ENCODE measurements at regions not wholly inside any gene's neighbourhood (a gene's known extent, or its start where the extent isn't known, plus 50 kb on each side); places are given as distances from the start of the nearest gene placed in this dataset.

GRCh38 chr1:90190523-90190922 lies 195.6 kb downstream of the ZNF326 start:
- no peak for DNase-seq

- DNase-seq, result no peak
Observed at GRCh38 chr1:90189889-90190288, 195.0 kb downstream of the ZNF326 start.

GRCh38 chr1:90187323-90187585 lies 192.3 kb downstream of the ZNF326 start:
- no peak for DNase-seq

- DNase-seq, result no peak
Observed at GRCh38 chr1:90186506-90187322, 191.8 kb downstream of the ZNF326 start.

- no peak for DNase-seq
Observed at GRCh38 chr1:90176530-90176929, 181.6 kb downstream of the ZNF326 start.

GRCh38 chr1:90175490-90176167 lies 180.7 kb downstream of the ZNF326 start:
- no peak for DNase-seq

- DNase-seq, result no peak
Observed at GRCh38 chr1:90174246-90174645, 179.3 kb downstream of the ZNF326 start.

- no peak for DNase-seq
Observed at GRCh38 chr1:90162216-90162615, 167.3 kb downstream of the ZNF326 start.

GRCh38 chr1:90161625-90162024 lies 166.7 kb downstream of the ZNF326 start:
- no peak for DNase-seq

GRCh38 chr1:90155721-90156487 lies 161.0 kb downstream of the ZNF326 start:
- no peak for DNase-seq

- no peak for DNase-seq
Observed at GRCh38 chr1:90154711-90155110, 159.8 kb downstream of the ZNF326 start.

- no peak for DNase-seq
Observed at GRCh38 chr1:90149101-90149500, 154.2 kb downstream of the ZNF326 start.

GRCh38 chr1:90147093-90147492 lies 152.2 kb downstream of the ZNF326 start:
- DNase-seq, result no peak

- no peak for DNase-seq
Observed at GRCh38 chr1:90144820-90145219, 149.9 kb downstream of the ZNF326 start.

- DNase-seq, result no peak
Observed at GRCh38 chr1:90143591-90143990, 148.7 kb downstream of the ZNF326 start.

GRCh38 chr1:90142697-90143096 lies 147.8 kb downstream of the ZNF326 start:
- DNase-seq, result no peak

GRCh38 chr1:90139837-90140236 lies 144.9 kb downstream of the ZNF326 start:
- no peak for DNase-seq

GRCh38 chr1:90135286-90135685 lies 140.4 kb downstream of the ZNF326 start:
- DNase-seq, result no peak

GRCh38 chr1:90134175-90134955 lies 139.5 kb downstream of the ZNF326 start:
- DNase-seq, result no peak

- DNase-seq, result peak; percentile 14
Observed at GRCh38 chr1:90133133-90133532, 138.2 kb downstream of the ZNF326 start.

- DNase-seq, result no peak
Observed at GRCh38 chr1:90132306-90132705, 137.4 kb downstream of the ZNF326 start.

- no peak for DNase-seq
Observed at GRCh38 chr1:90127288-90127953, 132.5 kb downstream of the ZNF326 start.

GRCh38 chr1:90126834-90127233 lies 131.9 kb downstream of the ZNF326 start:
- no peak for DNase-seq
